ENCODE measurements at regions not wholly inside any gene's neighbourhood (a gene's known extent, or its start where the extent isn't known, plus 50 kb on each side); places are given as distances from the start of the nearest gene placed in this dataset.
"Not testable (repeated sequence)": the region's sequence is repeated elsewhere in the genome, so short reads cannot be mapped to it uniquely, and the experiment has no call there.

- TF ChIP-seq CTCF (IDR thresholded peaks at IDR 0.05; ENCODE audit: control extremely low read depth in 1 of 3, insufficient read depth in 1 of 3, low read depth in 1 of 3, low read length in 3 of 3); MAFK (IDR thresholded peaks at IDR 0.05; ENCODE audit: low read depth, low read length); RBBP5 (IDR thresholded peaks at IDR 0.05; ENCODE audit: borderline replicate concordance, low read depth, low read length): not testable (repeated sequence)
Measured at GRCh38 chr1:79702336-79702999, 695.9 kb upstream of the ADGRL4 start.

Data from H1 (cell line).